Uterus (tissue), 2 donors: ENCODE measurements at regions not wholly inside any gene's neighbourhood (a gene's known extent, or its start where the extent isn't known, plus 50 kb on each side); places are given as distances from the start of the nearest gene placed in this dataset.

ENCODE experiments used
- CTCF ChIP-seq, 4 experiments: fragments of 200-600 bp in 2 of 4; fragments of 450-650 bp in 2 of 4; sonication (generic) in 2 of 4; IDR thresholded peaks; one replicate each; pipeline ENCODE4 v1.5.1; 2016 to 2019; ENCODE audit warnings: antibody characterized with exemption in 4 of 4, mild to moderate bottlenecking in 2 of 4, moderate library complexity in 1 of 4
- POLR2A ChIP-seq, 2 donors: fragments of 450-650 bp; IDR thresholded peaks; one replicate each; pipeline ENCODE4 v1.6.1; 2016; ENCODE audit warnings: antibody characterized with exemption in 2 of 2, mild to moderate bottlenecking in 1 of 2, moderate library complexity in 1 of 2

DNA sequence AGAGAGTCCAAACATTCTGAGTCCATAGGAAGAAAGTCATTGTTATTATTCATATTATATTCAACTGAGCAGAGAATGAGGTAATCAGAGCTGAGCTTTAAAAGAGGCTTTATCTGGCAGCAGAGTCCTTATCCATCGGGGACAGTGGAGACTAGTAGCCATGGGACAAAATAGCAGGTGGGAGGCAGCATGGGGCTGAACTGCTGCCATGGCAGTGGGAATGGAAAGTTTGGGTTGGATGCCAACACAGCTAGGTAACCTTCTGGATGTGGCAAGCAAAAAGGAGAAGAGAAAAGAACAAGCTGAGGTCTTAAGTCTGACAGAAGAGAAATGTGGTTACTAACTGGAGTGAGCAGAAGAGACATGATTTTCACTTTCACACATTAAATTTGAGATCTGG, 71.0 kb upstream of the CDKN3 start:
- TF ChIP-seq POLR2A (IDR thresholded peaks at IDR 0.05) (no peak), CTCF (IDR thresholded peaks at IDR 0.05) (no peak)
